Endothelial cell of umbilical vein (primary cell): ENCODE measurements at regions not wholly inside any gene's neighbourhood (a gene's known extent, or its start where the extent isn't known, plus 50 kb on each side); places are given as distances from the start of the nearest gene placed in this dataset.

Experiments used
- BruUV-seq: library from RNA; stranded (reverse); fragments of 400-500 nt; replicated peaks from 2 replicates; lab custom pipeline; 2021; lab: Mats Ljungman, UMichigan
- CTCF ChIA-PET: fragments of 300-600, 350-600 bp; sonication (Branson Sonifier 250); formaldehyde crosslinking; loops from one replicate; lab custom pipeline; 2021; ENCODE audit warnings: antibody characterized with exemption, inconsistent platforms; lab: Charles Lee
- POLR2A ChIA-PET: fragments of 300-600, 350-600 bp; sonication (Branson Sonifier 250); formaldehyde crosslinking; loops from one replicate; lab custom pipeline; 2021; ENCODE audit warnings: antibody characterized with exemption, inconsistent platforms; lab: Charles Lee
- DNase-seq: peaks from one replicate; pipeline ENCODE4 v3.0.0-alpha.2; 2011; ENCODE audit warnings: low read depth, low spot score
- FAIRE-seq: peaks from 2 replicates; lab custom pipeline; 2011; peaks lifted over from hg19 to GRCh38; lab: Jason Lieb, UNC
- H2AFZ ChIP-seq: 2 replicates; pipeline ENCODE4 v1.6.0; 2012; ENCODE audit warnings: low read depth, low read length, control low read depth, inconsistent platforms
- H3K27ac ChIP-seq: 2 replicates; pipeline ENCODE4 v1.5.1; 2011; ENCODE audit warnings: low read depth, mild to moderate bottlenecking, control low read depth, low read length, moderate library complexity; ENCODE audit not compliant: insufficient read depth
- H3K27me3 ChIP-seq, 2 experiments: 2 replicates each; pipeline versions ENCODE4 v1.6.0 to v1.6.1; 2011; ENCODE audit warnings: low read length in 2 of 2, mixed read lengths in 1 of 2; ENCODE audit not compliant: control insufficient read depth in 2 of 2, insufficient read depth in 2 of 2
- H3K36me3 ChIP-seq, 2 experiments: 2 replicates in 1 of 2; 3 replicates in 1 of 2; pipeline ENCODE4 v1.5.1; 2011; ENCODE audit warnings: low read length in 2 of 2, mild to moderate bottlenecking in 1 of 2, moderate library complexity in 1 of 2; ENCODE audit not compliant: control insufficient read depth in 2 of 2, insufficient read depth in 2 of 2; ENCODE audit errors: extremely low read depth in 1 of 2
- H3K4me1 ChIP-seq: 3 replicates; pipeline ENCODE4 v1.5.1; 2011; ENCODE audit warnings: mild to moderate bottlenecking, low read length; ENCODE audit not compliant: control insufficient read depth, insufficient read depth; ENCODE audit errors: extremely low read depth
- H3K4me2 ChIP-seq: 2 replicates; pipeline ENCODE4 v1.6.1; 2011; ENCODE audit warnings: low read length, control low read depth, mixed read lengths; ENCODE audit not compliant: insufficient read depth
- H3K4me3 ChIP-seq, 3 experiments: fragments of 200-600 bp in 1 of 3; sonication (generic), shearing (Covaris generic) in 1 of 3; replicated peaks in 1 of 3; 2 replicates each; pipeline ENCODE4 v1.5.1; 2011 to 2016; ENCODE audit warnings: control low read depth in 3 of 3, low read length in 3 of 3, mild to moderate bottlenecking in 2 of 3, inconsistent platforms in 1 of 3, low read depth in 1 of 3, moderate library complexity in 1 of 3; ENCODE audit not compliant: insufficient read depth in 1 of 3
- H3K79me2 ChIP-seq: 2 replicates; pipeline ENCODE4 v1.6.0; 2012; ENCODE audit warnings: low read length, inconsistent platforms; ENCODE audit not compliant: control insufficient read depth, insufficient read depth
- H3K9ac ChIP-seq: replicated peaks from 2 replicates; pipeline ENCODE3; 2011; ENCODE audit warnings: low read length, control low read depth; ENCODE audit not compliant: insufficient read depth; ENCODE audit errors: extremely low read depth
- H3K9me1 ChIP-seq: replicated peaks from 3 replicates; pipeline ENCODE4 v1.6.0; 2011; ENCODE audit warnings: mild to moderate bottlenecking, low read length; ENCODE audit not compliant: control insufficient read depth, insufficient read depth; ENCODE audit errors: extremely low read depth
- H3K9me3 ChIP-seq: replicated peaks from 2 replicates; pipeline ENCODE4 v1.5.1; 2012; ENCODE audit warnings: low read length, inconsistent platforms; ENCODE audit not compliant: control insufficient read depth, insufficient read depth
- H4K20me1 ChIP-seq: replicated peaks from 2 replicates; pipeline ENCODE3; 2011; ENCODE audit warnings: mild to moderate bottlenecking, low read length; ENCODE audit not compliant: control insufficient read depth, insufficient read depth; ENCODE audit errors: extremely low read depth
- EZH2 ChIP-seq: IDR thresholded peaks from 2 replicates; pipeline ENCODE4 v1.6.1; 2012; ENCODE audit warnings: borderline replicate concordance, low read depth, mild to moderate bottlenecking, moderate library complexity, low read length, inconsistent platforms; ENCODE audit not compliant: severe bottlenecking
- FOS ChIP-seq: IDR thresholded peaks from 2 replicates; pipeline ENCODE4 v1.6.1; 2011; ENCODE audit warnings: mild to moderate bottlenecking, low read length, moderate library complexity, borderline replicate concordance; ENCODE audit not compliant: insufficient read depth
- GATA2 ChIP-seq: IDR thresholded peaks from 2 replicates; pipeline ENCODE4 v1.7.0; 2011; ENCODE audit warnings: low read depth, mild to moderate bottlenecking, moderate library complexity, mixed read lengths, low read length; ENCODE audit not compliant: insufficient read length, insufficient read depth
- JUN ChIP-seq: IDR thresholded peaks from 2 replicates; pipeline ENCODE4 v1.6.1; 2011; ENCODE audit warnings: borderline replicate concordance, low read depth; ENCODE audit not compliant: insufficient read length, insufficient read depth
- MYC ChIP-seq: IDR thresholded peaks from one replicate; pipeline ENCODE4 v1.6.1; 2011; ENCODE audit warnings: mild to moderate bottlenecking, low read depth, low read length
- POLR2A ChIP-seq: IDR thresholded peaks from 2 replicates; pipeline ENCODE4 v1.6.1; 2012; ENCODE audit warnings: low read depth, mild to moderate bottlenecking, control low read depth, low read length
- POLR2AphosphoS5 ChIP-seq: IDR thresholded peaks from 2 replicates; pipeline ENCODE4 v1.6.1; 2012; ENCODE audit warnings: low read depth, mild to moderate bottlenecking, control low read depth, low read length, moderate library complexity; ENCODE audit not compliant: insufficient read depth
- dilution Hi-C: fragments of 300-500 bp; cut with MboI; formaldehyde crosslinking; loops from one replicate; pipeline ENCODE4 v1.15.0; 2019; ENCODE audit warnings: low sequenced_read_pairs; ENCODE audit not compliant: extremely low pct_ligation_motif_present
- intact Hi-C: fragments of 100-400 bp; cut with micrococcal nuclease; formaldehyde crosslinking; loops from one replicate; pipeline ENCODE4 v1.10.0; 2022
- TF ChIP-seq, protein P1 (sequence below): IDR thresholded peaks from 2 replicates; pipeline ENCODE4 v1.6.1; 2011; ENCODE audit not compliant: insufficient read depth, insufficient read length
- TF ChIP-seq, protein P2 (sequence below), 2 donors: IDR thresholded peaks; 1 replicate in 1 of 2; 2 replicates in 1 of 2; pipeline ENCODE4 v1.5.1; 2011; ENCODE audit warnings: low read length in 2 of 2, mild to moderate bottlenecking in 2 of 2, moderate library complexity in 2 of 2, control low read depth in 1 of 2, inconsistent platforms in 1 of 2, low read depth in 1 of 2; ENCODE audit not compliant: insufficient read depth in 1 of 2; ENCODE audit errors: extremely low read depth in 1 of 2

DNA sequence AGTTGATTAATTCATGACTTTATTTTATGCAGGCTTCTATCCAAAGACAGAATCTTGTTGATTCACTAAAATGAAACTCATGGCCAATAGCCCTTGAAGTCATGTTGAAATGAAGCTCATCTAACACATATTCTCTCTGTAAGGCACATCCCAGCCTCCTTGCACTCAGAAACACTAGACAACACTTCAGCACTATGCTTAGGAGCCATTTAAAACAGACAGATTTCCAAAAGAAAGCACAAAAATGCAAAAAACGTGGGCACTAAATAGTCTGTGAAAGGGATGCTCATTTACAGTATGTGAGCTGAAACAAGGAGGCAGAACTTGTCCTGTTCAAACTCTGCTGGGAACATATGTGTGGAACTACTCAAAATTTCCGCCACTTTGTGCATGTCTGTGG lies 124.4 kb downstream of the MYCN start:
- TF ChIP-seq EZH2 (no peak), GATA2 (no peak), POLR2AphosphoS5 (no peak), POLR2A (no peak)
- TF ChIP-seq, protein P1, sequence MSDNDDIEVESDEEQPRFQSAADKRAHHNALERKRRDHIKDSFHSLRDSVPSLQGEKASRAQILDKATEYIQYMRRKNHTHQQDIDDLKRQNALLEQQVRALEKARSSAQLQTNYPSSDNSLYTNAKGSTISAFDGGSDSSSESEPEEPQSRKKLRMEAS: no peak
- no peaks in the 10 kb centered on the region for H3K36me3 ChIP-seq
- DNase-seq: no peak
- CTCF ChIA-PET: no interaction called here
- no peaks in the 10 kb centered on the region for H3K79me2 ChIP-seq
- H3K27ac ChIP-seq: no peak overlapping the region
- no TSS peak for BruUV-seq
- dilution Hi-C loops: no loop called here
- no peak for FAIRE-seq
- POLR2A ChIA-PET: no interaction called here
- no peaks in the 10 kb centered on the region for H3K9me1 ChIP-seq
- H3K27me3 ChIP-seq: no peaks in the 10 kb centered on the region
- no peak overlapping the region for H3K9ac ChIP-seq
- H3K4me2 ChIP-seq: no peak overlapping the region
- peaks cover 2% of the 10 kb centered on the region for H3K9me3 ChIP-seq
- H3K4me3 ChIP-seq: no peak overlapping the region
- no peak overlapping the region for H2AFZ ChIP-seq
- no peaks in the 10 kb centered on the region for H3K4me1 ChIP-seq
- no peaks in the 10 kb centered on the region for H4K20me1 ChIP-seq
- intact Hi-C loops: no loop called here

DNA sequence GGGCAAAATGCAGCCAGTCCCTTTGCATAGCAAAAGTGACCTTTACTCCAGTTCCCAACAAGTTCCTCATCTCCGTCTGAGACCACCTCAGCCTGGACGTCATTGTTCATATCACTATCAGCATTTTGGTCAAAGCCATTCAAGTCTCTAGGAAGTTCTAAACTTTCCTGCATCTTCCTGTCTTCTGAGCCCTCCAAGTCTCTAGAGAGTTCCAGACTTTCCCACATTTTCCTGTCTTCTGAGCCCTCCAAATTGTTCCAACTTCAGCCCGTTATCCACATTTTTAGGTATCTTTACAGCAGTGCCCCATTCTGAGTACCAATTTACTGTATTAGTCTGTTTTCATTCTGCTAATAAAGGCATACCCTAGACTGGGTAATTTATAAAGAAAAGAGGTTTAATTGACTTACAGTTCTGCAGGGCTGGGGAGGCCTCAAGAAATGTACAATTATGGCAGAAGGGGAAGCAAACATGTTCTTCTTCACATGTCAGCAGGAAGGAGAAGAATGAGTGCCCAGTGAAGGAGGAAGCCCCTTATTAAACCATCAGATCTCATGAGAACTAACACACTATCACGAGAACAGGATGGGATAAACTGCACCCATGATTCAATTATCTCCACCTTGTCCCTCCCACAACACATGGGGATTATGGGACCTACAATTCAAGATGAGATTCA lies 123.7 kb downstream of the MYCN start:
- intact Hi-C loops: no loop called here
- CTCF ChIA-PET: no interaction called here
- DNase-seq (no peak), FAIRE-seq (no peak)
- Histone ChIP-seq H3K27ac (no peak overlapping the region), H3K9ac (no peak overlapping the region), H3K79me2 (no peaks in the 10 kb centered on the region), H3K36me3 (no peaks in the 10 kb centered on the region), H3K4me3 (no peak overlapping the region), H4K20me1 (no peaks in the 10 kb centered on the region), H3K4me2 (no peak overlapping the region), H3K4me1 (no peaks in the 10 kb centered on the region), H3K9me1 (no peaks in the 10 kb centered on the region), H3K27me3 (no peaks in the 10 kb centered on the region), H2AFZ (no peak overlapping the region), H3K9me3 (peaks cover 2% of the 10 kb centered on the region)
- TF ChIP-seq POLR2A (no peak), GATA2 (no peak), JUN (no peak), POLR2AphosphoS5 (no peak), MYC (no peak), EZH2 (no peak), FOS (no peak)
- TF ChIP-seq, protein P1: no peak
- TF ChIP-seq, protein P2, sequence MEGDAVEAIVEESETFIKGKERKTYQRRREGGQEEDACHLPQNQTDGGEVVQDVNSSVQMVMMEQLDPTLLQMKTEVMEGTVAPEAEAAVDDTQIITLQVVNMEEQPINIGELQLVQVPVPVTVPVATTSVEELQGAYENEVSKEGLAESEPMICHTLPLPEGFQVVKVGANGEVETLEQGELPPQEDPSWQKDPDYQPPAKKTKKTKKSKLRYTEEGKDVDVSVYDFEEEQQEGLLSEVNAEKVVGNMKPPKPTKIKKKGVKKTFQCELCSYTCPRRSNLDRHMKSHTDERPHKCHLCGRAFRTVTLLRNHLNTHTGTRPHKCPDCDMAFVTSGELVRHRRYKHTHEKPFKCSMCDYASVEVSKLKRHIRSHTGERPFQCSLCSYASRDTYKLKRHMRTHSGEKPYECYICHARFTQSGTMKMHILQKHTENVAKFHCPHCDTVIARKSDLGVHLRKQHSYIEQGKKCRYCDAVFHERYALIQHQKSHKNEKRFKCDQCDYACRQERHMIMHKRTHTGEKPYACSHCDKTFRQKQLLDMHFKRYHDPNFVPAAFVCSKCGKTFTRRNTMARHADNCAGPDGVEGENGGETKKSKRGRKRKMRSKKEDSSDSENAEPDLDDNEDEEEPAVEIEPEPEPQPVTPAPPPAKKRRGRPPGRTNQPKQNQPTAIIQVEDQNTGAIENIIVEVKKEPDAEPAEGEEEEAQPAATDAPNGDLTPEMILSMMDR (IDR thresholded peaks at IDR 0.05; ENCODE audit: extremely low read depth in 1 of 2, insufficient read depth in 1 of 2, low read depth in 1 of 2, low read length in 2 of 2): no peak
- no TSS peak for BruUV-seq
- dilution Hi-C loops: no loop called here
- POLR2A ChIA-PET: no interaction called here
